ENCODE measurements at regions not wholly inside any gene's neighbourhood (a gene's known extent, or its start where the extent isn't known, plus 50 kb on each side); places are given as distances from the start of the nearest gene placed in this dataset.

DNA sequence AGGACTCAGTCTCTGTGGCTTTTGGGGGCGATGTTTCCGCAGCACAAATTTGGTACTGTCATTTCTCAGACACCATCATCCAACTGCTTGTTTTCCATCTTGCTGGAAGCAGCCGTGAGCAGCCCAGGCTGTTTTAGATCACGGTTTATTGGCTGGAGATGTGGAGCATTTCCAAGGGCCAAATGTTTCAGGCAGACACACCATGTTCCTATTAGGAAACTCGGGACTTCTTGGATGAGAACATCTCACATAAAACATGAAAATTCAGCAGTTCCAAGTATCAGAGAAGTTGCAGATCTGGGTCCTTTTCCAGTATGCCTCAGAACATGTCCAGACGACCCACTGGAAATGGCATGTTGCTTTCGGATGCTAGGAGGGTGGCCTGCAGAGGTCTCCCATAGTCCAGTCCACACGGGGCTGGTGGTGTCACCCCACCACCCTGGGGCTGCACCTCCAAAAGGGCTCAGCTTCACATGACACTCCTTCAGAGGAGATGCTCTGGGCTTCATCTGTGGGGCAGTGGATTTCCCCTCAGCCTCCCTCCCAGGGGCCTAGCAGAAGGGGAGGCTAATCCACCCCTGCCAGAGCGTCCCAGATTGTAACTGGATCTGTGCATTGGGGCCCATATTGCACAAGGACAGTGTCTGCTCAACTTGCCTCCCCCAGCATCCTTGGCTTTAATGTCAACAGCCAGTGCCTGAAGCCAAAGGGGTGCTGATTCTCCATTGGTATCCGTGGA lies 176.3 kb downstream of the SCP2D1 start:
- ATAC-seq (no peak), DNase-seq (peak in 1 of 2 donors; percentile 41)
- intact Hi-C loops (cut with DNase I, micrococcal nuclease): no loop called here

GRCh38 chr20:18991012-18991411 lies 177.4 kb downstream of the SCP2D1 start:
- intact Hi-C loops (cut with DNase I, micrococcal nuclease): no loop called here
- DNase-seq (no peak), ATAC-seq (no peak)

DNA sequence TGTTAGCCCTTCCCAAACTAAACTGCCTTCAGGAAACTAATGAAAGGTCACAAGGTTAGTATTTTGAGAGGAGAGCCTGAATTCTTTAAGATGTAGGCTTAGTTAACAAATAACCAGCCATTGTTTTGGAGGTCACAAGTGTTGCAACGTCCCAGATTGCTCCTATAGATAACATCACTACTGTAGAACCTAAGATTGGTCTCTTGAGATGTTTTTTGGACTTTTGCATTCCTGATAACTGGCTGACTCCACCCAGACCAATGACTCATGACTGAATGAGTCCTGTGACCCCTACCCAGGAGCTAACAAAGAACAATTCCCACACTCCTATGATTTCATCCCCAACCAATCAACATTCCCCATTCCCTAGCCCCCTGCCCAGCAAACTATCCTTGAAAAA lies 178.8 kb downstream of the SCP2D1 start:
- ATAC-seq: no peak
- intact Hi-C loops (cut with DNase I, micrococcal nuclease): no loop called here
- DNase-seq: no peak

- ATAC-seq (no peak), DNase-seq (no peak)
- intact Hi-C loops (cut with DNase I, micrococcal nuclease): no loop called here
Observed at GRCh38 chr20:18995455-18995854, 181.9 kb downstream of the SCP2D1 start.

- intact Hi-C loops (cut with DNase I, micrococcal nuclease): no loop called here
- no peak for ATAC-seq
- DNase-seq: no peak
Observed at GRCh38 chr20:18999086-18999485, 185.5 kb downstream of the SCP2D1 start.

DNA sequence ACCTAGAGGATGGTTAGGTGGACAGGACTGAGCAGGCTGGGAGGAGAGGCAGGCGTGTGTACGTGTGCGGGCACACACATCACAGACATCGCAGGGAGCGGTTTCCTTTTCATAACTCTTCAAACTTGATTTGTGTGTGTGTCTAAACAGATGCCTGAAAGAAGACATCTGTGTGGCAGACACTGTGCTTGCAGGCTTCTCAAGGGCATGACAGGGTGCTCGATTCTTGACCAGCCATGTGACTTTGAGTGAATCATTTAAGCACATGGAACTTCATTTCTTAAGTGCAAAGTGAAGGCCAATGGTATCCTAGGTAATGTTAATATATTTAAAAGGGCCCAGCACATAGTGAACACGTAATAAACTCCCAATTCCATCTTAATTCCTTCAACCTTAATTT lies 186.5 kb downstream of the SCP2D1 start:
- ATAC-seq: no peak
- no peak for DNase-seq
- intact Hi-C loops (cut with DNase I, micrococcal nuclease): no loop called here

DNA sequence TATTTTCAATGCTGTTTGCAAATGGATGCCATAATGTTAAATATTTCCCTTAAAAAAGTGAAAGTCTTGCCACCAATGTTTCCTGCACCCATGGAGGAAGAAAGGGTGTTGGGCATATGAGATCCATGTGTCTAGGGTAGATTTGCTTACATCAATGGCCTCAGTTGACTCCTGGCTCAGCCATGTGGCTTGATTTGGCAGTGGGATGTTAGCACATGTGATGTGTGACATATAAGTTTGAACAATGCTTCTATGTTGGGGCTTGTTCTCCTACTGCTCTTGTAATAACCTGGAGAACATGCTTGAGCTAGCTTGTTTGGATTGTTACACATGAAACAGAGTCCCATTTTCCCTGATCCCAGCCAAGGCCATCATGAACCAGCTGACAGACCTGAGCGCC lies 187.6 kb downstream of the SCP2D1 start:
- intact Hi-C loops (cut with DNase I, micrococcal nuclease): no loop called here
- DNase-seq: no peak
- ATAC-seq: no peak

GRCh38 chr20:19003366-19004336 lies 190.1 kb downstream of the SCP2D1 start:
- intact Hi-C loops (cut with DNase I, micrococcal nuclease): no loop called here
- DNase-seq: no peak
- no peak for ATAC-seq

DNA sequence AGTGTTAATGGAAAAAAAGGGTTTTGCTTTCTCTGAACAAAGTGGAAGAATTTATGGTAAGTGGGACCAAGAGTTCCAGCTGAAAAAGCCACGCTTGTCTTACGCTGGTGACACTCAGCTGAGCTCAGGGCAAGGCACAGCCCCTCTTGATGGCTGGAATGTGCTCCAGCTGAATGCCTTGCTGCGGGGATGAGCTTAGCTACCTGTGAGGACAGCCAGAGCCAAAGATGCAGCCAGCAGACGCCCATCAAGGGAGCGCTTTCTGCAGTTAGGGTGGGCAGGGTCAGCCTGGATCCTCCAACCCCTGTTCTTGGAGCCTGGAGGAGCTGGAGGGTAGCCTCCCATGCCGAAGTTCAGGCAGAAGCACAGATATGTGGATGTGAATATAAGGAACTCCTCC lies 191.4 kb downstream of the SCP2D1 start:
- DNase-seq: no peak

GRCh38 chr20:19008497-19008896 lies 194.9 kb downstream of the SCP2D1 start:
- DNase-seq (no peak), ATAC-seq (no peak)
- intact Hi-C loops (cut with DNase I, micrococcal nuclease): no loop called here

More for the DNA sequence above, 191.4 kb downstream of the SCP2D1 start:
- intact Hi-C loops (cut with DNase I, micrococcal nuclease): no loop called here
- ATAC-seq: no peak

DNA sequence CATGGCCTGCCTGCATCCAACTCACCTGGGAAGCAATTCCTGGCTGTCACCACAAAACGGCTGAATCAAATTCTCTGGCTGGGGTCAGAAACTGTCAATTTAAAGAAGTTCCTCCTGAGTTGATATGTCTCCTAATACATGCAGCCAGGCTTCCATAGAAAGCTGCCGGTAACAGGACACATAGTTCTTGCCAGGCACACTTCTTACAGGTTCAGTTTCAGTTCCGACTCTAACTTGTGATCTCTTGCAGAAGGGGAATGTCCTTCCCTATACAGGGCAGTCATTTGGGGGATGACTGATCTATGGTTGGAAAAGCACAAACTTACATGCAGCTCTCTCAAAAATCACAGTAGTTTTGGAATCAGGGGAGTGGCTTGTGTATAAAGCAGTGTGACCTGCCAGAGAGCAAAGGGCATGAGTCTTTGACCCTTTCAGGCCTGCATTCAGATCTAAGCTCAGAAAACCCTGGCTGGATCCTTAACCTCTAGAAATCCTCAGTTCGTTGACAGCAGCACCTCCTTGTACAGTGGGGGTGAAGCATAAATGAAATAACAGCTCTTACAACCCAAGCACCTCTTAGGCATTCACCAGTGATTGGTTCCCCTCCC lies 195.6 kb downstream of the SCP2D1 start:
- intact Hi-C loops (cut with DNase I, micrococcal nuclease): no loop called here
- ATAC-seq: no peak
- no peak for DNase-seq

GRCh38 chr20:19012676-19013075 lies 199.1 kb downstream of the SCP2D1 start:
- DNase-seq (no peak), ATAC-seq (no peak)
- intact Hi-C loops (cut with DNase I, micrococcal nuclease): no loop called here

- intact Hi-C loops (cut with DNase I, micrococcal nuclease): no loop called here
- no peak for DNase-seq
- ATAC-seq: no peak
Observed at GRCh38 chr20:19013907-19014306, 198.5 kb upstream of the SLC24A3 start.

- no peak for DNase-seq
- no peak for ATAC-seq
Observed at GRCh38 chr20:19015351-19016139, 196.9 kb upstream of the SLC24A3 start.

DNA sequence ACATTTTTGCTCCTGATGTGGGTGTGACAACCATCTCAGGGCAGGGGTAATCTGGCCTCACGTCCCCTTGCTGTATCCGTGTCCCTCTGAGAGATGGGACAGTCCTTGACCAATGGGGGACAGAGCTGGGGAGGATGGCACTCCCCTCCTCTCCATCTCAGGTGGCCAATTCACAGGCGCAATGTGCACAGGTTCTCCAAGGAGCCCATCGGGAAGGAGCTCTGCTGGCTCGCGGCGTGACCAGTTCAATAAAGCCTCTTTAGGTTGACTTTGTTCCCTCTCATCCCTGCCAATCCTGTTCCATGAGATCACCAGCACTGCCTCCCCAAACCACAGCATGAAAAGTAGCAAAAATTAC lies 196.3 kb upstream of the SLC24A3 start:
- ATAC-seq (no peak), DNase-seq (no peak)
- intact Hi-C loops (cut with DNase I, micrococcal nuclease): no loop called here

More at GRCh38 chr20:19015351-19016139, 196.9 kb upstream of the SLC24A3 start:
- intact Hi-C loops (cut with DNase I, micrococcal nuclease): no loop called here

GRCh38 chr20:19017104-19017690 lies 195.2 kb upstream of the SLC24A3 start:
- intact Hi-C loops (cut with DNase I, micrococcal nuclease): no loop called here
- DNase-seq (no peak), ATAC-seq (no peak)

DNA sequence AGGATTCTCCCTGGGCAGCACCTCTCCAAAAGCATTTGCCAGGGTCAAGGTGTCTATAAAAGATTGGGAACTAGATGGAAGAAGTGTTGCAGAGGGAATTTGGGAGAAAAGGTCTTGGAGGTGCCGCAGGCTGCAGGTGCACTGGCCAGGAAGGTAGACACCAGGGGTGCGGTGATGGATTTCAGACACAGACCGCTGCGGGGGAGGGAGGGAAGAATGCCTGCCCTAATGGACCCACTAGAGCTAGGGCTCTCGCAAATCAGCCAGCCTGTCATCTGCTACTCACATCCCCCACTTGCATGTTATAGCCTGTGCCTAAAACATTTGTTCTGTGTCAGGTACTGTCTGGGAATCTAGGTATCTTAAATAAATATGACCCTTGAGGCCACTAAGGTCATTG lies 193.6 kb upstream of the SLC24A3 start:
- intact Hi-C loops (cut with DNase I, micrococcal nuclease): no loop called here
- no peak for ATAC-seq
- DNase-seq: no peak

DNA sequence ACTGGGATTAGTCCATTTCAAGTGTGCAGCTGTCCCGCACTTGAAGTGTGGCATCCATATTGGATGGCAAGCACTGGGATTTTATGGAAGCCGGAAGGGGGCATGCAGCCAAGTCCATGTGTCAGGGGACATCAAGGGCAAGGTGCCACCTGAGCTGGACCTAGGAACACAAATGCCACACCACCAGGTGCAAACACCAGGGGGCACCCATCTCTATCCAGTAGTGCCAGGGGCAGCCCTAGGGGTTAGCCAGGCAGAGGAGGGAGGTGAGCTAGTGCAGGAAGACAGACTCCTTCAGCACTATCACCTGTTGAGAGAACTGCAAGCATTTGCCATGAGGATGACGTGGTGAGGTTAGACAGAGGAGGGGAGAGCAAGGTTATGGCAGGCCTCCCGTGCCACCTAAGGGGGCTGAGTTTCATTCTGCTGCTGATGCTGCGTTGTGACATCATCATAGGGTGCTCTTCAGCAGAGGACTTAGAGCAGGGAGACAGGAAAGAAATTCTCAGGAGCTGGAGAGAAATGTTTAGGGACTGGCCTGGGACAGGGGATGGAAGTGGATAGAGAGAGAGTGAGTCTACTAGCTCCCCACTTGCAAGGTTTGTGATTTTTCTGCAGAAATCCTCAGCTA lies 192.6 kb upstream of the SLC24A3 start:
- no peak for ATAC-seq
- intact Hi-C loops (cut with DNase I, micrococcal nuclease): no loop called here

More for the DNA sequence above, 192.6 kb upstream of the SLC24A3 start:
- DNase-seq: no peak
